HepG2 (cell line): ENCODE measurements at regions not wholly inside any gene's neighbourhood (a gene's known extent, or its start where the extent isn't known, plus 50 kb on each side); places are given as distances from the start of the nearest gene placed in this dataset.
A peak's percentile ranks its signal among the peaks of the same experiment; 100 is the strongest.

Experiments
- ADNP ChIP-seq: sonication (generic); formaldehyde crosslinking; IDR thresholded peaks from 2 replicates; pipeline ENCODE4 v1.4.0; 2020; ENCODE audit warnings: missing genetic modification reagents
- AKAP8 ChIP-seq: sonication (generic); formaldehyde crosslinking; IDR thresholded peaks from 2 replicates; pipeline ENCODE4 v1.5.1; 2020; ENCODE audit warnings: mild to moderate bottlenecking, missing genetic modification reagents
- CCAR2 ChIP-seq: fragments of 200-400 bp; formaldehyde crosslinking; optimal IDR thresholded peaks from 2 replicates; pipeline ENCODE3; 2018; ENCODE audit warnings: low read depth, mild to moderate bottlenecking, low read length, moderate library complexity
- CERS6 ChIP-seq: sonication (generic); formaldehyde crosslinking; IDR thresholded peaks from 2 replicates; pipeline ENCODE4 v1.5.0; 2020; ENCODE audit warnings: missing genetic modification reagents
- HNF1A ChIP-seq, 2 experiments: sonication (generic) in 1 of 2; formaldehyde crosslinking in 1 of 2; IDR thresholded peaks; 2 replicates each; pipeline versions ENCODE4 v1.4.0 to v1.6.1; 2016 to 2020; ENCODE audit warnings: borderline replicate concordance in 1 of 2, low read depth in 1 of 2, mild to moderate bottlenecking in 1 of 2, missing genetic modification reagents in 1 of 2
- ISX ChIP-seq: sonication (generic); formaldehyde crosslinking; conservative IDR thresholded peaks from 2 replicates; pipeline ENCODE4 v1.5.0; 2020; ENCODE audit warnings: missing genetic modification reagents
- KLF12 ChIP-seq: sonication (generic); formaldehyde crosslinking; IDR thresholded peaks from 2 replicates; pipeline ENCODE4 v1.4.0; 2020; ENCODE audit warnings: missing genetic modification reagents, borderline replicate concordance
- MAFF ChIP-seq: IDR thresholded peaks from 2 replicates; pipeline ENCODE4 v1.6.1; 2011; ENCODE audit warnings: low read depth, low read length, improper control_type of control experiment
- MTA1 ChIP-seq: sonication (generic); formaldehyde crosslinking; IDR thresholded peaks from 2 replicates; pipeline ENCODE4 v1.4.0; 2020; ENCODE audit warnings: missing genetic modification reagents, mild to moderate bottlenecking, borderline replicate concordance
- MXD4 ChIP-seq: IDR thresholded peaks from 2 replicates; pipeline ENCODE4 v1.6.1; 2016; ENCODE audit warnings: mild to moderate bottlenecking, missing biosample characterization, missing genetic modification reagents
- NCOA5 ChIP-seq: sonication (generic); formaldehyde crosslinking; IDR thresholded peaks from 2 replicates; pipeline ENCODE4 v1.4.0; 2020; ENCODE audit warnings: missing genetic modification reagents
- NR3C1 ChIP-seq: sonication (generic); formaldehyde crosslinking; IDR thresholded peaks from 2 replicates; pipeline ENCODE4 v1.4.0; 2020; ENCODE audit warnings: missing genetic modification reagents
- RAD21 ChIP-seq: fragments of 450-650 bp; formaldehyde crosslinking; IDR thresholded peaks from 2 replicates; pipeline ENCODE4 v1.5.0; 2020; ENCODE audit warnings: mild to moderate bottlenecking
- SP140L ChIP-seq: sonication (generic); formaldehyde crosslinking; IDR thresholded peaks from 2 replicates; pipeline ENCODE4 v1.4.0; 2020; ENCODE audit warnings: missing genetic modification reagents, borderline replicate concordance
- TRAFD1 ChIP-seq: sonication (generic); formaldehyde crosslinking; IDR thresholded peaks from 2 replicates; pipeline ENCODE4 v1.5.1; 2020; ENCODE audit warnings: missing genetic modification reagents, mild to moderate bottlenecking, borderline replicate concordance
- ZFP91 ChIP-seq: sonication (generic); formaldehyde crosslinking; IDR thresholded peaks from 2 replicates; pipeline ENCODE4 v1.9.0; 2022; ENCODE audit warnings: missing genetic modification reagents, mild to moderate bottlenecking, borderline replicate concordance
- ZNF260 ChIP-seq: sonication (generic); formaldehyde crosslinking; IDR thresholded peaks from 2 replicates; pipeline ENCODE4 v1.4.0; 2020; ENCODE audit warnings: missing genetic modification reagents, low read depth, mild to moderate bottlenecking, borderline replicate concordance
- ZNF501 ChIP-seq: sonication (generic); formaldehyde crosslinking; IDR thresholded peaks from 2 replicates; pipeline ENCODE4 v1.5.1; 2020; ENCODE audit warnings: mild to moderate bottlenecking, moderate library complexity, missing genetic modification reagents
- ZNF510 ChIP-seq: sonication (generic); formaldehyde crosslinking; IDR thresholded peaks from 2 replicates; pipeline ENCODE4 v1.4.0; 2020; ENCODE audit warnings: low read depth, mild to moderate bottlenecking, missing genetic modification reagents

- TF ChIP-seq ZFP91 (CRISPR knock-in tag), result 0 out of 2 replicates have a peak, but pooled peaks have one; percentile 19
- no peak for TF ChIP-seq MXD4 (CRISPR knock-in tag)
- TF ChIP-seq MAFF, result no peak
- TF ChIP-seq AKAP8 (CRISPR knock-in tag), result no peak
- no peak for TF ChIP-seq CERS6 (CRISPR knock-in tag)
- no peak; the same call in 1 of the 2 replicates for TF ChIP-seq ZNF501 (CRISPR knock-in tag)
- no peak for TF ChIP-seq ZNF260 (CRISPR knock-in tag)
- no peak for TF ChIP-seq NCOA5
- no peak for TF ChIP-seq NR3C1
- no peak for TF ChIP-seq RAD21
- TF ChIP-seq MTA1 (CRISPR knock-in tag), result 0 out of 2 replicates have a peak, but pooled peaks have one; percentile 3
- TF ChIP-seq SP140L (CRISPR knock-in tag), result no peak
- peak; percentile 43; the same call in 1 of the 2 replicates for TF ChIP-seq HNF1A (IDR thresholded peaks at IDR 0.05; ENCODE audit: low read depth)
- TF ChIP-seq HNF1A (CRISPR knock-in tag; IDR thresholded peaks at IDR 0.05; ENCODE audit: borderline replicate concordance), result no peak
- no peak for TF ChIP-seq CCAR2
- no peak for TF ChIP-seq TRAFD1 (CRISPR knock-in tag)
- TF ChIP-seq ZNF510 (CRISPR knock-in tag), result no peak
- TF ChIP-seq ISX (CRISPR knock-in tag), result no peak
- TF ChIP-seq KLF12, result no peak
- TF ChIP-seq ADNP (CRISPR knock-in tag), result no peak
Observed at GRCh38 chr2:42957109-42957860, 164.9 kb upstream of the HAAO start (continued).
